HG03469 (cell line): ENCODE measurements at regions not wholly inside any gene's neighbourhood (a gene's known extent, or its start where the extent isn't known, plus 50 kb on each side); places are given as distances from the start of the nearest gene placed in this dataset.
"Not testable (repeated sequence)": the region's sequence is repeated elsewhere in the genome, so short reads cannot be mapped to it uniquely, and the experiment has no call there.

Experiments used
- ATAC-seq: cut with Tn5 transposase; IDR thresholded peaks from one replicate; pipeline ENCODE4 v1.9.1; 2021; ENCODE audit warnings: mild to moderate bottlenecking, moderate library complexity, moderate number of reproducible peaks; ENCODE audit not compliant: unreplicated experiment

DNA sequence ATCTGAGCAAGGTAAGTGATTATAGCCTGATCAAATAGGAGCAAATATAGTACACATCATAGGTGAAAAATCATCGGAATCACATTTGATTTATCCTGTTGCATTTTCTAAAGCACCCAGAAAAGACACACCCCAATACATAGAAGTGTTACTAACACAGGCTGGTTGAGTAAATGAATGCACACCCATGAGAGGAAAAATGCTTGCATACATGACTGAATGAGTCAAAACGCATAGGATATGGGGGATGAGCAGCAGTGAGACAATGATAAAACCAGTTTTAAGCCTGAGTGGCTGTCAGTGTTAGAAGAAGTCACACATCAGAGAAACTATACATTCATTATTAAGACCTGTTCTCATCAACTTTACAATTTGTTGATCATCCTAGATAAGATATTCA lies 449.6 kb upstream of the CDH20 start:
- no peak for ATAC-seq

DNA sequence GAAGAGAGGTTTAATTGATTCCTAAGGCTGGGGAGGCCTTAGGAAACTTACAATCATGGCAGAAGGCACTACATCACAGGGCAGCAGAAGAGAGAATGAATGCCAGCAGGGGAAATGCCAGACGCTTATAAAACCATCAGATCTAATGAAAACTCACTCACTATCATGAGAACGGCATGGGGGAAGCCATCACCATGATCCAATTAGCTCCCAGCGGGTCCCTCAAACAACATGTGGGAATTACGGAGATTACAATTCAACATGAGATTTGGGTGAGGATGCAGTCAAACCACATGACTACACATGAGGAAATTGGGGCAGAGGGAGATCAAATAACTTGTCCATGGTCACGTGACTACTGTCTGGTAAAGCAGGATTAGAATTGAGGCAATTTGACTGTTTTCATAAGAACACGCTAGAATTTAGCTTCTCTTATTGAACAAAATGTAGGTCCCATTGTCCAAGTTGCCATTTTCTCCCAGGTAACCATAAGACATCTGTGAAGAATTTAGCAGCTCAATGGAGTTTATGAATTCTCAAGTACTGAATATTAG lies 445.1 kb upstream of the CDH20 start:
- ATAC-seq, result no peak

DNA sequence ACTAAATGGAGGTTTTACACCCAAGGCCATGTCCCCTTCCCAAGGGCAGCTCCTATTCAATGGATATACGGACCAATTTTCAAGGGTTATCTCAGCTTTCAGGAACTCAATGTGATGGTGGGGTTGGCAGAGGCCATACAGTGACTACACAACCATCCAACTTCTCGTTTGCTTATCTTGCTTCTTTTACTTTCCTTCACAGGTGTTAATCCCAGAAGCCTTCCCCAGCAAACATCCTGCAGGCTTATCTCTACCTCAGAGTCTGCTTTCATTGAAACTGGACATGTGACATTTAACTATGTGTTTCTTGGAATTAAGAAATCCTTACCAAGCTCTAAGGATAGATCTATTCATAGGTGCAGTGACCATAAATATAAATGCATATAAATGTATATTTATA lies 443.8 kb upstream of the CDH20 start:
- ATAC-seq, result no peak

DNA sequence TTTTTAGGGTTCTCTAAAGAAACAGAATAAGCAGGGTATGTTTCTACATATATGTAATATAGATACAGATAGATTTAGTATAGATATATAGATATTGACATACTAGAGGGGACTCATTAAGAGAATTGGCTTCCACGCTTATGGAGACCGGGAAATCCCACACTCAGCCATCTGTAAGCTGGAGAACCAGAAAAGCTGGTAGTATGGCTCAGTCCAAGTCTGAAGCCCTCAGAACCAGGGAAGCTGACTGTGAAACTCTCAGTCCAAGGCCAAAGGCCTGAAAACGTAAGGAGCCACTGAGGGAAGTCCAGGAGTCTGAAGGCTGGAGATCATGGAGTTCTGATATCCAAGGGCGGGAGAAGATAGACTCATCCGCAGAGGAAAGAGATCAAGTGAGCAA lies 441.3 kb upstream of the CDH20 start:
- ATAC-seq, result no peak

DNA sequence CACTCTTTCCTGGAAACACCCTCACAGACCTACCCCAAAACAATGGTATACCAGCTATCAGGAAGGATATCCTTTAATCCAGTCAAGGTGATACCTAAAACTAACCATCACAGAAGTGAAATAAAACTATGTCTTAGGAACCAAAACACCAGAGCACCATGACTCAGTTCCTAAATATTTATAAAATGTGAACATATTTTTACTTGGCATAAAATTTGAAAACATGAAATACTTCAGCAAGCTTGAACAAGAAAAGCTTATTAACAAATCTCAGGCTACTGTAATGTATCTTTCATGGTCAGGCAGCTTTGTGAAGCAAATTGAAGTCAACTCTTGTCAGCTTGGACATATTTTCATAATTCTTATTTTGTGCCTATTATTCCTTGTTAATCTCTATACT lies 440.8 kb upstream of the CDH20 start:
- ATAC-seq, result no peak

DNA sequence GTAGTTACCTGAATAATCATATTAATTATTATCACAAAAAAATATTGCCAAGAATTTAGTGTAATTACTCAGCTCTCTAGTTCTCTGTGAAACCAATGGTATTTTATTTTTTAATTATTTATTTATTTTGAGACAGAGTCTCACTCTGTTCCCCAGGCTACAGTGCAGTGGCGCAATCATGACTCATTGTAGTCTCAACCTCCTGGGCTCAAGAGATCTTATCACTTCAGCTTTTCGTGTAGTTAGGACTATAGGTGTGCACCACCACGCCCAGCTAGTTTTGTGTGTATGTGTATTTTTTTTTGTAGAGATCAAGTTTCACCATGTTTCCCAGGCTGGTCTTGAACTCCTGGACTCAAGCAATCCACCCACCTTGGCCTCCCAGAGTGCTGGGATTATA lies 440.4 kb upstream of the CDH20 start:
- ATAC-seq, result no peak

DNA sequence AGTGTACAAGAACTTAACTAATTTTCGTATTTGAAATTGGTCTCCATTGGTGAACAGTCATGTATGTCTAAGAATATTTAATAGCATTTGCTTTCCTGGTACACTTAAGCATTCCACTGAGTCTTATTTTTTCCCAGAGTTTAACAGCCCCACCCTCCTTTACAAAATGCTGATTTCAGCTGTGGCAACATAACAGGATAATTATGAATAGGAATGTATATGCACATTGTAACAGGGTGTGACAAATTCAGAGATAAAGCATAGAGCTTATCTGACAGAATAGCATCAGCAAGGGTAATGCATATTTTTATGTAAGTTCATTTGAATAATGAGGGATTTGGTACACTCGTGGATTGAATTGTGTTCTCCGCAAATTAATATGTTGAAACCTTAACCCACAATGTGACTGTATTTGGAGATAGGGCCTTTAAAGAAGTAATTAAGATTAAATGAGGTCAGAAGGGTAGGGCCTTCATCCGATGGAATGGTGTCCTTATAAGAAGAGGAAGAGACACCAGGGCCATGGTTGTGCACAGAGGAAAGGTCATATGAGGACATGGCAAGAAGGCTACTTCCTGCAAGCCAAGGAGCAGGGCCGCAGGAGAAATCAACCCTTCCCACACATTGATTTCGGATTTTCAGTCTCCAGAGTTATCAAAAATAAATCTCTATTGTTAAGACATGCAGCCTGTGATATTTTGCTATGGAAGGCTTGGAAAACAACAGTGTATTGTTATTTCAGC lies 439.7 kb upstream of the CDH20 start:
- ATAC-seq, result no peak

DNA sequence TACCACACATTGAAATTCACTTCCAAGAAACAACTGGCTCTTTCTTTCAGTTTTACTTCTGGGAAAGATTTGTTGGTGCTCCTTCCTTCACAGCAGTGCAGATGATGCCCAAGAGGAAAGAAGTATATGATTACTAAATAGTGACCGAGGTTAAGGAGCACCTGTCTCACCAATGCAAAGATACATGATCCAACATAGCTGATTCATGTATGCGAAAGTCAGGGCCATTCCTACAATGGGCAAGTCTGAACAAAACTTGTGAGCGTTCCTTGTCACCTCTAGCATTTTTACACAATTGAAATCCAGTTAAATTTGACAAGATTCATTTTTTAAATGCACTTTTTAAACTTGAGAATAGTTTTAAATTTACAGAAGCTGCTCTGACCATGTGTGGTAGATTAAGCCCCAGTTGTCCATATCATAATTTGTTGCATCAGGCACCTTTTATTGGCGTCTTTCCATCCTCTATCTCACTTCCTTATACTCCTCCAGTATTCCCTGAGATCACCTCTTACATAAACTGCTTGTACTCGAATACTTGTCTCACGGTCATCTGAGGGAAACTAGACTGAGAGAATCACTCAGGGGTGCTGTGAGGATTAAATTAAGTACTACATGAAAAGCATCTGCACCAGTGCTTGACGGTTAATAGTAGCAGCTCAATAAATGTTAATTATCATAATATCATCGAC lies 438.8 kb upstream of the CDH20 start:
- ATAC-seq, result no peak

DNA sequence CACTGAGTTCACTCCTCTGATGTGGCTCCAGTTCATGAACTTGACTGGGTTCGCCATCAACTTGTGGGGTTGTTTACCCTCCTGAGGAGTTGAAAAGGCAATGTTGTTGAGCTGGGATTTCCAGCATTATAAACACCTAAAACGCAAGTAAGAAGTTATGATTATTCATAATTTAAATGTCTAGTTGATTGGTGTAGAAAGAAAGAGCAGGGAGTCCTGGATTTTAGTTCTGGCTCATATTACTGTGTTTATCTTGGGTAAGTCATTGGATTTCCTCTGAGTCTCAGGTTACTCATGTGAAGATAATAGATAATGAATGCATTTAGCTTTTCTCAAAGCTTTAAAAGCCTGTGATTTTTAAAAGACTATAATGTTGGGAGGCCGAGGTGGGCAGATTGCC lies 438.0 kb upstream of the CDH20 start:
- ATAC-seq, result no peak

DNA sequence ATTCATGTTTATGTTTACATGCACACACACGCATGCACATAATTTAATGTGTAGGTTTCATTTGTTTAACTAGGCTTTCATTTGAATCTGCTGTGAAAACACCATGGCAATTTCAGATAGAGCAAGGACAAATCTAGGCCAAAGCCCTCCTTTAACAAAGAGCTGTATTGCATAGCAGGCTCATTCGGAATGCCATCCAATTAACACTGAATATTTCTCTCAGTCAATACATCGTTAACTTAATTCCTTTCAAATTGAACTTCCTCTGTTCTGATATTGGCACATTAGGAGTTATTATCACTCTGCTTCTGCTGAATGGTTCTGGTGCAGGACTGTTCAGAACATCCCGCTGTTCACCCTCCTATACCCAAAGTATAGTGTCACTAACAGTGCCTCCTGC lies 435.1 kb upstream of the CDH20 start:
- no peak for ATAC-seq

DNA sequence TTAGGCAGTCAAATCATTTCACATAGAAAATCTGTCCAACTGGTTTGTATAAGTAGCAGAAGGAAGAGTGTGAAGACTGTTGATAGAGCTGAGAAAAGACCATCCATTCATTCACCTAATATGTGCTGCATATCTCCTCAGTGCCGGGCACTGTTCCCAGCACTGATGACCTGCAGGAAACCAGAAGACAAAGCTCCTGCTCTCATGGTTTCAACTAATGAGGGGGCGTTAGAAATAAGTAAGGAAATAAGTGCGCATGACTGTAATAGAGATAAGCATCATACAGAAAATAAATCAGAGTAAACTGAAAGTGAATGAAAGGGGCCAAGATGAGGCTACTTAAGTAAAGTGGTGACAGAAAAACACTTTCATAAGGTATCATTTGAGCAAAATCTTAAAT lies 427.5 kb upstream of the CDH20 start:
- no peak for ATAC-seq

DNA sequence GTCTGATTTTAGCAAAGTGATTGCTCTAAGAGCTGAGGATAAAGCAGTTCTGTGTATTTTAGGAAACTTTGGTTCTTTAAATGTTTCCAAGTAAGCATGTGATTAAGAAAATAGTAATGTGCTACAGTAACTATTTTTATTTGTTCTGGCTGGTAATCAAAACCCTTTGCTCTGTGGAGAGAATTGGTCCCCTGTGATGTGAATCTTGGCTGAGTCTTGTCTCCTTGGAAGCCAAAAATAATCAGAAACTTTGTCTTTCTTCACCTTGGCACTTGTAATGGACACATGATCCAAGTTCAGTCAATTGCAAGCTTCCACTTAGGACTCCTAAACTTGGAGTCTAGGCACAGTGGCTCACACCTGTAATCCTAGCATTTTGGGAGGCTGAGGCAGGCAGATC lies 422.7 kb upstream of the CDH20 start:
- ATAC-seq, result no peak

DNA sequence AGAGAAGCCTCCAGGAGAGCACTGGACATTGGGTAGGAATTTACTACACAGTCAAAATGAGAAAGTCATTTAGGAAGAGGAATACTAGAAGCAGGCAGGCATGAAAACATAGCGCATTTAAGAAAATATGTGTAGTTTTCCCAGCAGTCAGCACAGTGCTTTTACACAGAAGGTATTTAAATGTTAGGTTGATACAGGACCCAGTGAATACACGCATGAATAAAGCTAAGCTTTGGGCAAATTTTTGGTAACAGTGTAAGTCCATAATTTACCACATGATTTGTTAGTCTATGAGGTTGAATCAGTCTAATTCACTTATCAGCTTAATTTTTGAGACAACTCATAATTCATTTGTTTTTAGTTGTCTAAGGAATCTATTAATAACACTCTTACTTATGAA lies 421.7 kb upstream of the CDH20 start:
- no peak for ATAC-seq

DNA sequence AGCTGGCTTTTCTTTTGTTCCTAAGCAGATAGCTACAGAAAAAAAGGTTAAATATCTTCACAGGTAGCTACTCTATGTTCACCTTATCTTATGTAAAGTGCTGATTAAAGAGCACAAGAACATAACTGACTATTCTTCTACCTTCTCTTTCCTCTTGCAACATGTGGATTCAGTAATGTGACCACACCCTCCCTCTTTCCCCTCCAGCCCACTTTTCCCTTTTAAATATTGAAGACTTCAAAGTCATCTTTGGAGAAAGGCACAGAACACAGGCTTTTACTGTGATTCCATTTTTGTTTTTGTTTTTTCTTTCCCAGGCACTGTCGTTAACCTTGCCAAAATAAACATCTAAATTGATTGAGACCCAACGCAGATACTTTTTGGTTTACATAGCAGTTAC lies 418.1 kb upstream of the CDH20 start:
- no peak for ATAC-seq

DNA sequence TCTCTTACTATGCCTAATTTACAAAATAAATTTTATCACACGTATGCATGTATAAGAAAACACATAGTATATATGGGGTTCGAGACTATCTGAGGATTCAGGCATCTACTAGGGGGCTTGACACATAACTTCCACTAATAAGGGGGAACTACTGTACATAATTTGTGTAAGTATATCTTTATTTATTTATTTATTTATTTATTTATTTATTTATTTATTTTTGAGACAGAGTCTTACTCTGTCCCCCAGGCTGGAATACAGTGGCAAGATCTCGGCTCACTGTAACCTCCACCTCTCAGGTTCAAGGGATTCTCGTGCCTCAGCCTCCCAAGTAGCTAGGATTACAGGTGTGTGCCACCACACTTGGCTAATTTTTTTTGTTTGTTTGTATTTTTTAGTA lies 414.4 kb upstream of the CDH20 start:
- ATAC-seq, result not testable (repeated sequence)

DNA sequence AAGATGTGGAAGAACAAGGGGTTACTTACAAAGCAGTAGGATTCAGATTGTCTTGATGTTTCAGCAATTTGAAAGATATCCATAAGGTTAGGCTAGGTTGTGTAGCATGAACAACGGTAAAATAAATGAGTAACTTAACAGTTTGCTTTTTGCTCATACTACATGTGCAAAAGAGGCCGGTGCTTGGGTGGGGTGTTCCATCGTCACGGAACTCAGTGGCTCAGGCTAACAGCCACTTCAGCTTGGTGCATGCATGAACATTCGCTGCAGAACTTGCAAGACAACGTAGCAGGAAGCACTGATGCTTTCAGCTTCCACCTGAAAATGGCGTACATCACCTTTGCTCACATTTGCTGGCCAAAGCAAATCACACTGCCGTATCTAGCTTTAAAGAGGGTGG lies 407.3 kb upstream of the CDH20 start:
- ATAC-seq, result no peak

DNA sequence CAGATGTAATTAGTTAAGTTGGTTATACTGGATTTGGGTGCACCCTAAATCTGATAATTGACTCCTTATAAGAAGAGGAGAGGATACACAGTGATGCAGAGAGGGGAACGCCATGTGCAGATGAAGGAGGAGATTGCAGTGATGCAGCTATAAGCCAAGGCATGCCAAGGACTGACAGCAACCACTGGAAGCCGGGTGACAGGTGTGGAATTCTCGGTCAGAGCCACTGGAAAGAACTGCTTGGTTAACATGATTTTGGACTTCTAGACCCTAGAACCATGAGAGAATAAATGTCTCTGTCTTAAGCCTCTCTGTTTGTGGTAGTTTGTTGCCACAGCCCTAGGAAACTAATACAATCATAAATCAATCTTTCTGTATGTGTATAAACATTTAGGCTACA lies 403.3 kb upstream of the CDH20 start:
- ATAC-seq, result no peak

DNA sequence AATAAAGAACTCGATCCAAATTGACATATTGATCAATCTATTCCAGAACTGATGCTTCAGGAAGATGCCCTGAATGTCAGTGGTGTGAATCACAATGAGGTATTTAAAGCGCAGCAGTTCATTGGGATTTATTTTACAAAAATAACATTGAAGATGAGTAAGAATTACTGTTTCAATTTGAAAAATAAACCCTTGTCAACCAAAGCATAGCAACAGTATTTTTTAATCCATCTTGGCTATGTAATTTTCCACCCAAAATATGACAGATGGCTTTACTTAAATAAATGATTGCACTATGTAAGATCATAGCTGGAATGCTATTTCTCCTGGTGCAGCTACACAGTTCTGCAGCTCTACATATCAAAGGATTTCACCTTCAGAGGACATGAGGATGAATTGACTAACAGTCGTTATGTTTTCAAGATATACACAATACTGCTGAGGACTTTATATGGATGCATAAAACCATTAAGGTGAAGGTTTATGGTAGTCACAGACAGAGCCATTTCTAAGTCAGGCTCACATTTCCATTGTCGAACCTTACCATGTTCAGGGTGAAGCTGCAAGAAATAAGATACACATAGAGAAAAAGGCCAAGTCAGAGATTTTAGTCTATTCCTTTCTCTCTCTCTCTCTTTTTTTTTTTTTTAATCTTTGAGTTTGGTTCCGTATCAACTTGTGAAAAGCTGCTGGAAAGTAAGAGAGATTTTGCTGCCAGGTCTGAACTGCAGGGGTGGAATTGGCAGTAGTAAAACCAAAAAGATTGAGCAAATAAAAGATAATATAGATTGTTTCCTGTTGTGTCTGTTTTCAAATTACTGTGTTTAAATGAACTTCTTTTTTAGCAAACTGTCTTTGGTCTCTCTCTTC lies 398.0 kb upstream of the CDH20 start:
- ATAC-seq, result no peak

DNA sequence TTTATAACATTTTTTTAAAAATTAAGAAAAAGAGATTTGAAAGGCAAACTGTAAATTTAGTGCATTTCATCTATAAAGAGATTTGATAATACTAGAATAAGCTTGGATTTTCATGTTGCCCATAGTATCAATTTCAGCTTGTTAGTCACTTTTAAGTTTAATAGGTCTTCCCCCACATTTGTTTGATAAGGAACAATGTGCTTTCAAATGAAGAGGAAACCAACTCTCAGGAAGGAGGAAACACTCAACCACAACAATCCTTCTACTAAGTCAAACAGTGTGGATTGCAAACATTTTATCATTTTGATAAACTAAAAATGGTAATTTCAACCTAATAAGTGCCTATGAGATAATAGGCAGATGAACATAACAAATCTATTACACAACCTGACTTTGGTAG lies 397.1 kb upstream of the CDH20 start:
- ATAC-seq, result no peak

DNA sequence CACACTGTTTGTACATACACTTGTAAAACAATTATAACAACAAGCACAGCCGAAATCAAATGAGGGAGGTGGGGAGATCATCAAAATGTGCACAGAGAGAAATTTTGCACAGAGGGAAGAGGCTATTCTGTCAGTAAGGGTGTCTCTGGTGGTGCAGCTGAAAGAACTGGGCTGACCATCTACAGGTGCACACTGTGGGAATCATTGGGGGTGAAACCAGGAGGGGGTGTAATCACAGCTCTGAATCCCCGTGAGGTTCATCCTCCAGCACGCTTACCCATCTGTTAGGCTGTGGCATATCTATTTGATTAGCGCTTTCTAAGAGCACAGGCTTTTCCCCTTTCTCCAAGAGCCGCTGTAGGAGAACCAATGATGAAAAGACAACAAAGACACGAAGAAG lies 389.9 kb upstream of the CDH20 start:
- no peak for ATAC-seq

DNA sequence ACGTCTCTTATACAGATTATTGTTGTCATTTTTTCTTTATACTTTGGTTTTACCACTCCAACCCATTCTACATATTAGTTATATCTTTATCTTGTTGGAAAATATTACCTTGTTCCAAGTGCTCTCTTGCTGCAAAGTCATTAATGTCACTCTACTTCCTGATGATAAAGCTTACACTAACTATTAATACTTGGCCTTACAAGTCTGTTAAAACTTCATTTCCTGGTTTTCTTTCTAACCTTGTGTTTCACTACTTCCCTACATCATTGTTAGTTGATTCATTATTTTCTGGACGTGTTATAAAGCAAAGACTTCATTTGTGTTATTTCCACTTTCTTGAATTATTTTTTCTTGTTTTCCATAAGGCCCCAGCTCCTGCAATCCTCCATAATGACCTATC lies 382.6 kb upstream of the CDH20 start:
- no peak for ATAC-seq

DNA sequence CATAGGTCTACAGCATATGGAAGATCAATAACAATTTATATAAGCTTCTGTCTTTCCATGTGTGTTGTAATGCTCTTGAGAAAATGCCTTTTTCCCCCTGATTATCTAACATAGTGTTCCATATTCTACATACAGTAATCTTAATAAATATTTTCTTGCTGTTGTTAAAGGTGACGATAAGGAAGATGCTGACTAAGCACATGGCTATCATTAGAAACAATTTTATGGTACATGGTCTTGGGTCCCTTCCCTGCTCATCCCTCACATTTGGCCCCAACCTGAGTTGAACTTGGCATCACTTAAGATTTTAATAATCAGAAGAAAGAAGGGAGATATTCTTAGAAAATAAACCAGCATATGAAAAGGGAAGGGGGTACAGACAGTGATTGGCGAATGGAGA lies 382.1 kb upstream of the CDH20 start:
- no peak for ATAC-seq
